ENCODE measurements at regions not wholly inside any gene's neighbourhood (a gene's known extent, or its start where the extent isn't known, plus 50 kb on each side); places are given as distances from the start of the nearest gene placed in this dataset.

- RAD21 ChIA-PET (ENCODE audit: low non-redundant PET in 1 of 2, low total read pairs in 2 of 2, uncharacterized antibody in 2 of 2, unreplicated experiment in 2 of 2), result no interaction called here
Observed at GRCh38 chr16:72565106-72565505, 393.2 kb upstream of the PMFBP1 start.

More at GRCh38 chr16:72565106-72565505, 393.2 kb upstream of the PMFBP1 start:
- no peak overlapping the region for H3K4me3 ChIP-seq (replicated peaks in 1 of 2; ENCODE audit: low read depth in 1 of 2, low read length in 2 of 2)
- TF ChIP-seq EGR1 (IDR thresholded peaks at IDR 0.05; ENCODE audit: low read depth) (no peak), MAX (IDR thresholded peaks at IDR 0.05) (no peak), ATF3 (IDR thresholded peaks at IDR 0.05) (no peak), SIN3A (IDR thresholded peaks at IDR 0.05; ENCODE audit: low read depth) (no peak), ELF1 (IDR thresholded peaks at IDR 0.05; ENCODE audit: borderline replicate concordance, low read depth) (no peak), REST (IDR thresholded peaks at IDR 0.05; ENCODE audit: low read depth) (no peak), POLR2AphosphoS5 (IDR thresholded peaks at IDR 0.05; ENCODE audit: low read depth, low read length) (no peak), SRF (IDR thresholded peaks at IDR 0.05; ENCODE audit: low read depth) (no peak)
- no peaks in the 10 kb centered on the region for H3K36me3 ChIP-seq (ENCODE audit: control insufficient read depth in 1 of 2, insufficient read depth in 2 of 2, low read length in 2 of 2)
- H3K4me2 ChIP-seq (ENCODE audit: low read length), result no peak overlapping the region
- DNase-seq (ENCODE audit: low read depth, low spot score) (no peak), ATAC-seq (no peak)
- H2AFZ ChIP-seq (ENCODE audit: low read depth, low read length, poor library complexity, severe bottlenecking), result no peak overlapping the region
- H3K9me2 ChIP-seq (ENCODE audit: insufficient read depth), result no peaks in the 10 kb centered on the region
- H3K9ac ChIP-seq (ENCODE audit: low read length), result no peak overlapping the region
- no peak overlapping the region for H3K27ac ChIP-seq (ENCODE audit: low read depth, low read length)
- H3K4me1 ChIP-seq (ENCODE audit: control insufficient read depth in 1 of 2, insufficient read depth in 2 of 2, low read length in 2 of 2), result no peaks in the 10 kb centered on the region
- no TSS peak for BruUV-seq (replicated peaks)
- no peaks in the 10 kb centered on the region for H3K79me2 ChIP-seq (ENCODE audit: insufficient read depth, low read length)
- H3K9me3 ChIP-seq (ENCODE audit: control insufficient read depth in 1 of 2, insufficient read depth in 1 of 2, low read depth in 1 of 2, low read length in 2 of 2), result no peaks in the 10 kb centered on the region
- ChIA-PET POLR2A (no interaction called here), CTCF (no interaction called here)
- intact Hi-C loops (cut with micrococcal nuclease), result no loop called here
- no peaks in the 10 kb centered on the region for H4K20me1 ChIP-seq (ENCODE audit: insufficient read depth)
- no peaks in the 10 kb centered on the region for H3K27me3 ChIP-seq (ENCODE audit: insufficient read depth, low read length)

Measured in HCT116 (cell line).